K562 (cell line): ENCODE measurements at regions not wholly inside any gene's neighbourhood (a gene's known extent, or its start where the extent isn't known, plus 50 kb on each side); places are given as distances from the start of the nearest gene placed in this dataset.

ENCODE experiments used
- TEAD4 ChIP-seq, 2 experiments: sonication (generic) in 1 of 2; formaldehyde crosslinking in 1 of 2; IDR thresholded peaks; 2 replicates each; pipeline versions ENCODE4 v1.6.1 to v1.8.0; 2012 to 2022; ENCODE audit warnings: borderline replicate concordance in 1 of 2, inconsistent platforms in 1 of 2, low read length in 1 of 2, mild to moderate bottlenecking in 1 of 2, missing genetic modification reagents in 1 of 2
- USF2 ChIP-seq: sonication (generic); formaldehyde crosslinking; IDR thresholded peaks from 2 replicates; pipeline ENCODE4 v1.5.0; 2020; ENCODE audit warnings: missing genetic modification reagents

GRCh38 chr11:127115844-127116243 lies 115.3 kb upstream of the KIRREL3 start:
- no peak for TF ChIP-seq TEAD4 (IDR thresholded peaks at IDR 0.05; ENCODE audit: low read length)
- TF ChIP-seq TEAD4 (CRISPR knock-in tag; IDR thresholded peaks at IDR 0.05; ENCODE audit: borderline replicate concordance), result no peak
- TF ChIP-seq USF2 (CRISPR knock-in tag), result no peak
